ENCODE measurements at regions not wholly inside any gene's neighbourhood (a gene's known extent, or its start where the extent isn't known, plus 50 kb on each side); places are given as distances from the start of the nearest gene placed in this dataset.

- Histone ChIP-seq H3K14ac (ENCODE audit: insufficient read length) (no peak overlapping the region), H3K23ac (ENCODE audit: insufficient read length) (no peak overlapping the region), H3K79me2 (ENCODE audit: control insufficient read depth in 1 of 2, insufficient read depth in 2 of 2, low read length in 2 of 2) (no peaks in the 10 kb centered on the region), H4K8ac (ENCODE audit: extremely low read depth, insufficient read depth, low read length) (no peak overlapping the region), H2BK120ac (replicated peaks; ENCODE audit: low read depth, low read length) (no peak overlapping the region), H3K4me3 (ENCODE audit: extremely low read depth in 1 of 4, insufficient read depth in 2 of 4, low read depth in 3 of 4, low read length in 4 of 4) (no peak overlapping the region), H4K91ac (replicated peaks; ENCODE audit: insufficient read length, low read length) (no peak overlapping the region), H3K36me3 (ENCODE audit: control insufficient read depth in 2 of 4, insufficient read depth in 4 of 4, low read length in 3 of 4) (no peaks in the 10 kb centered on the region), H3K56ac (replicated peaks; ENCODE audit: insufficient read length, low read depth, low read length) (no peak overlapping the region), H2BK12ac (ENCODE audit: low read depth, low read length) (no peak overlapping the region), H2AK5ac (ENCODE audit: low read depth, low read length) (no peak overlapping the region), H3K4me2 (ENCODE audit: insufficient read depth in 1 of 2, low read depth in 2 of 2, low read length in 2 of 2) (no peak overlapping the region), H3K79me1 (ENCODE audit: low read depth, low read length) (no peaks in the 10 kb centered on the region), H2AFZ (ENCODE audit: low read length) (peak overlapping the region; percentile 54), H3K23me2 (ENCODE audit: low read depth, low read length) (no peaks in the 10 kb centered on the region; the same call in 1 of the 2 replicates), H3K9ac (replicated peaks in 1 of 4; ENCODE audit: extremely low read depth in 1 of 4, low read depth in 3 of 4, low read length in 3 of 4) (no peak overlapping the region), H3K4me1 (replicated peaks in 1 of 4; ENCODE audit: control insufficient read depth in 3 of 4, insufficient read depth in 4 of 4, low read length in 3 of 4) (no peaks in the 10 kb centered on the region), H2BK20ac (ENCODE audit: low read length) (no peak overlapping the region), H4K5ac (ENCODE audit: insufficient read length, low read depth, low read length) (no peak overlapping the region), H3K27ac (ENCODE audit: low read depth, low read length) (no peak overlapping the region), H2BK15ac (ENCODE audit: low read length) (no peak overlapping the region), H3K18ac (ENCODE audit: extremely low read depth, low read length) (no peak overlapping the region), H3K4ac (replicated peaks; ENCODE audit: insufficient read length, low read depth, low read length) (no peak overlapping the region), H3K9me3 (ENCODE audit: insufficient read depth in 2 of 2, low read depth in 1 of 2, low read length in 1 of 2) (no peaks in the 10 kb centered on the region), H2BK5ac (ENCODE audit: low read depth, low read length) (no peak overlapping the region), H3K27me3 (replicated peaks in 1 of 4; ENCODE audit: control insufficient read depth in 3 of 4, extremely low read depth in 1 of 4, insufficient read depth in 3 of 4, low read length in 3 of 4) (peaks cover 0 to 3% (median 0%) of the 10 kb centered on the region in 4 experiments; a peak in 2 of 7 replicates), H4K20me1 (replicated peaks in 1 of 2; ENCODE audit: control insufficient read depth in 1 of 2, insufficient read depth in 2 of 2, low read length in 2 of 2) (no peaks in the 10 kb centered on the region)
- ChIA-PET CTCF (ENCODE audit: partially characterized antibody) (interaction anchor here (0.7 to 3.2 kb wide), 28 partner anchors 10 to 545 kb away, joined by 3 to 29 read pairs (median 5); partner anchors contain the start of gene FAM89A), POLR2A (ENCODE audit: partially characterized antibody) (no interaction called here)
- TF ChIP-seq E2F6 (IDR thresholded peaks at IDR 0.05) (no peak), SUZ12 (IDR thresholded peaks at IDR 0.05; ENCODE audit: low read length) (no peak), RXRA (IDR thresholded peaks at IDR 0.05; ENCODE audit: insufficient read depth, low read depth, low read length) (no peak), JUN (IDR thresholded peaks at IDR 0.05; ENCODE audit: low read depth, low read length) (no peak), GABPA (IDR thresholded peaks at IDR 0.05; ENCODE audit: borderline replicate concordance, insufficient read depth, low read length) (no peak), RAD21 (IDR thresholded peaks at IDR 0.05 in 1 of 2, conservative IDR thresholded peaks at IDR 0.05 in 1 of 2; ENCODE audit: low read depth in 2 of 2, low read length in 2 of 2) (no peak), KDM1A (IDR thresholded peaks at IDR 0.05; ENCODE audit: borderline replicate concordance, low read length) (no peak), JUND (IDR thresholded peaks at IDR 0.05; ENCODE audit: low read length) (no peak)
- DNase-seq (ENCODE audit: low read depth in 1 of 2, low spot score in 2 of 2), result no peak
- no peak for FAIRE-seq
- WGBS, 2 experiments (ENCODE audit: extremely low coverage in 1 of 2, insufficient coverage in 1 of 2, insufficient read length in 1 of 2, insufficient replicate concordance in 2 of 2, low coverage in 1 of 2, low lambda C conversion rate in 2 of 2, missing lambda C conversion rate in 1 of 2), result 84% methylated on average over 6 of the region's 6 CpGs; no CpG with 5 or more reads in 1 of the 2 experiments
Observed at GRCh38 chr1:231091415-231091814, 51.4 kb upstream of the FAM89A start.
